Heart right ventricle (tissue), 16 donors: ENCODE measurements at regions not wholly inside any gene's neighbourhood (a gene's known extent, or its start where the extent isn't known, plus 50 kb on each side); places are given as distances from the start of the nearest gene placed in this dataset.

Experiments used
- ATAC-seq, 8 donors: fragments of 200-7000 bp; cut with Tn5 transposase; one replicate each; pipeline ENCODE4 v1.9.1; 2020; ENCODE audit warnings: mild to moderate bottlenecking in 8 of 8, moderate library complexity in 8 of 8, moderate number of reproducible peaks in 1 of 8
- DNase-seq, 2 donors: peaks; one replicate each; pipeline ENCODE4 v3.0.0-alpha.2; 2020
- H3K27ac ChIP-seq, 10 donors: fragments of 200-600 bp; sonication (generic) in 2 of 10; one replicate each; pipeline versions ENCODE4 v1.5.0 to v1.8.0; 2020 to 2022; ENCODE audit warnings: mild to moderate bottlenecking in 3 of 10
- H3K27me3 ChIP-seq, 7 donors: fragments of 200-600 bp; one replicate each; pipeline ENCODE4 v1.8.0; 2021 to 2022; ENCODE audit warnings: mild to moderate bottlenecking in 2 of 7
- H3K36me3 ChIP-seq, 9 donors: fragments of 200-600 bp; sonication (generic) in 1 of 9; one replicate each; pipeline versions ENCODE4 v1.5.0 to v1.8.0; 2020 to 2022; ENCODE audit warnings: mild to moderate bottlenecking in 2 of 9
- H3K4me1 ChIP-seq, 9 donors: fragments of 200-600 bp; sonication (generic) in 1 of 9; one replicate each; pipeline versions ENCODE4 v1.5.0 to v1.8.0; 2020 to 2022; ENCODE audit warnings: mild to moderate bottlenecking in 4 of 9
- H3K4me3 ChIP-seq, 10 donors: fragments of 200-600 bp; sonication (generic) in 2 of 10; one replicate each; pipeline versions ENCODE4 v1.5.0 to v1.8.0; 2020 to 2022; ENCODE audit warnings: mild to moderate bottlenecking in 7 of 10, moderate library complexity in 2 of 10
- H3K9me3 ChIP-seq, 11 donors: fragments of 200-600 bp in 10 of 11; sonication (generic) in 2 of 11; one replicate each; pipeline versions ENCODE4 v1.5.0 to v1.8.0; 2013 to 2022; ENCODE audit warnings: mild to moderate bottlenecking in 2 of 11, control low read depth in 1 of 11, moderate library complexity in 1 of 11
- CTCF ChIP-seq, 9 donors: fragments of 200-600 bp; sonication (generic) in 2 of 9; IDR thresholded peaks; one replicate each; pipeline versions ENCODE4 v1.5.0 to v1.8.0; 2021 to 2022; ENCODE audit warnings: antibody characterized with exemption in 9 of 9, mild to moderate bottlenecking in 5 of 9, moderate library complexity in 1 of 9
- WGBS, 2 donors: extraction: QIAGEN DNeasy Blood & Tissue Kit; methylation state at CpG; one replicate each; pipeline ENCODE4 v1.1.7; 2013; ENCODE audit warnings: inconsistent platforms in 1 of 2; 5-methylcytosine and 5-hydroxymethylcytosine counted together
- intact Hi-C, 10 donors: fragments of 100-400 bp; cut with DNase I; formaldehyde crosslinking; loops; one replicate each; pipeline versions ENCODE4 v1.11.1 to v1.14.2; 2022
- donor health status: Arrhythmogenic right ventricular cardiomyopathy.
- donor health status: ischemic (EF 13 %, LVEDD 7.1; RV severe dilation, severe dysfunction).
- donor health status: healthy with polysubstance abuse.
- donor health status: DM: no; HTN: yes; CAD: no.
- donor health status: DM: no; HTN: no; CAD: no.
- donor health status: ischemic (EF 25% LVEDD 6.9; RV normal size, moderate dysfunction).
- donor health status: ischemic (EF 25% LVEDD 5.7; RV mildly dilated, moderate dysfunction).
- donor health status: healthy.
- donor health status: DM: yes; HTN: yes; CAD: no.
- donor health status: Ischemic cardiomyopathy.
- donor health status: ischemic (EF 35%, LVEDD 5.7; RV mildly dilated, moderate dysfunction).
- donor health status: nonischemic (EF 11% LVEDD 7.7; RV severe dilation, severe dysfunction).
- donor health status: DM: yes; HTN: yes; CAD: no.
- donor health status: PGD.
- donor health status: ischemic (EF 29% LVEDD 5.4; RV normal size, mild dysfunction).
- donor health status: nonischemic (EF 23%, LVEDD 6.1; RV moderate dilation, normal function).

GRCh38 chr6:48893048-48893447, 570.0 kb downstream of the MMUT start:
- H3K27ac ChIP-seq: no peak overlapping the region
- intact Hi-C loops: no loop called here
- no peak for TF ChIP-seq CTCF (IDR thresholded peaks at IDR 0.05)
- 87 to 91% methylated on average over 1 of the region's 1 CpG for WGBS, 2 donors
- no peaks in the 10 kb centered on the region for H3K27me3 ChIP-seq
- no peak overlapping the region for H3K4me3 ChIP-seq
- H3K36me3 ChIP-seq: no peaks in the 10 kb centered on the region
- no peaks in the 10 kb centered on the region for H3K9me3 ChIP-seq
- no peak for ATAC-seq
- no peak for DNase-seq
- H3K4me1 ChIP-seq: no peaks in the 10 kb centered on the region

DNA sequence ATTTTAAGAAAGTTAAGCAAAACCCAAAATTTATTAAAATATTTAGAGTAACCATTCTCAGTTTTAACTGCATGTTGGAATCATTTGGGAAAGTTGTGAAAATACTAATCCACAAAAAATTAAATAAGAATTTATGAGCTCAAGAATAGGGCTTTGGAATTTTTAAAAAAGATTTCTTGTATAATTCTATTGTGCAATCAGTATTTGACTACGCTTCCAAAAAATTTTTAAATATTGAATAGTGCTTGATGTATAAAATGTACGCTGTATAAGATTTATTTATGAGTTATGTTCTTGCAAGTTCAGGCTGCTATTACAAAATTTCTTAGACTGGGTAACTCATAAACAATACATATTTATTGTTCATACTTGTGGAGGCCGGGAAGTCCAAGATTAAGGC, 571.7 kb downstream of the MMUT start:
- DNase-seq: no peak
- no peak for ATAC-seq
- WGBS, 2 donors: 93 to 96% methylated on average over 3 of the region's 3 CpGs

DNA sequence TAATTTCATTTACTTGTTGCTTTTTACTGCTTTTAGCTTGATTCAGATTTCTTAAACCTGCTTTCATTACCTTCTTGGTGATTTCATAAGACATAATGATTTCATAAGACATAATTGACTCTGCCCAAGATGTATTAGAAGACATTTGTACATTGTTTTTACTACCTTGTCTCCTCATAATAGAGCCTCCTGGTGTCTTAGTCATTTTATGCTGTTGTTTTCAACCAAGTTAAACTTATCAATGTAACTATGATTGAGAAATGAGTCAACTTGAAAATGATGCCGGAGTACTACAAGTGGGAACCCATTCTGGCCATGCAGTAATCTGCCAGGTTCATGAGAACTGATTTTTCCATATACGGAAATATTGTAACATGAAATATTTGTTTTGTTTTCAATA, 573.6 kb downstream of the MMUT start:
- DNase-seq (no peak), ATAC-seq (no peak)
- WGBS, 2 donors: 69 to 93% methylated on average over 2 of the region's 2 CpGs
- Histone ChIP-seq H3K27me3 (no peaks in the 10 kb centered on the region), H3K9me3 (no peaks in the 10 kb centered on the region), H3K4me3 (no peak overlapping the region), H3K4me1 (no peaks in the 10 kb centered on the region), H3K36me3 (no peaks in the 10 kb centered on the region), H3K27ac (no peak overlapping the region)
- intact Hi-C loops: no loop called here
- TF ChIP-seq CTCF (IDR thresholded peaks at IDR 0.05): no peak

More for the DNA sequence above, 571.7 kb downstream of the MMUT start:
- TF ChIP-seq CTCF (IDR thresholded peaks at IDR 0.05): no peak
- H3K4me1 ChIP-seq: no peaks in the 10 kb centered on the region
- no peak overlapping the region for H3K27ac ChIP-seq
- no peaks in the 10 kb centered on the region for H3K36me3 ChIP-seq
- H3K27me3 ChIP-seq: no peaks in the 10 kb centered on the region
- H3K9me3 ChIP-seq: no peaks in the 10 kb centered on the region
- no peak overlapping the region for H3K4me3 ChIP-seq
- intact Hi-C loops: no loop called here

- Histone ChIP-seq H3K4me3 (no peak overlapping the region), H3K9me3 (no peaks in the 10 kb centered on the region), H3K36me3 (no peaks in the 10 kb centered on the region), H3K27me3 (no peaks in the 10 kb centered on the region), H3K4me1 (no peaks in the 10 kb centered on the region), H3K27ac (no peak overlapping the region)
- DNase-seq (no peak), ATAC-seq (no peak)
- intact Hi-C loops: no loop called here
- TF ChIP-seq CTCF (IDR thresholded peaks at IDR 0.05): no peak
Measured at GRCh38 chr6:48883116-48883515, 579.9 kb downstream of the MMUT start.

DNA sequence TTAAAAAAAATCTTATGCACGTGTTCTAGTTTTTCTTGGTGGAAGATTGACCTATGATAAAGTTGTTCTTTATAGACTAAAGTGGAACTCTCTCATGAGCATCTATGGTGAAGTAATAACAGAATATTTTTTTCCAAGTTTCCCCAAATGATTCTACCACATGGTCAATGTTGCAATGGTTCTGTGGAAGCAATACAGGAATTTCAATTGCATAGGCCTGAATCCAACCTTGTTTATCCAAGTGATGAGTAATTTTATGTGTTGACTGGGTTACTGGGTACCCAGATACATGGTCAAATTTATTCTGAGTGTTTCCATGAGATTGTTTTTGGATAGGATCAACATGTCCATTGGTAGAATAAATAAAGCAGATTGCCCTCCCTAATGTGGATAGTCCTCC, 581.5 kb downstream of the MMUT start:
- Histone ChIP-seq H3K4me1 (no peaks in the 10 kb centered on the region), H3K4me3 (no peak overlapping the region), H3K27ac (no peak overlapping the region), H3K9me3 (no peaks in the 10 kb centered on the region), H3K27me3 (no peaks in the 10 kb centered on the region), H3K36me3 (no peaks in the 10 kb centered on the region)
- WGBS, 2 donors: 52 to 68% methylated on average over 1 of the region's 1 CpG
- DNase-seq (no peak), ATAC-seq (no peak)
- intact Hi-C loops: no loop called here
- no peak for TF ChIP-seq CTCF (IDR thresholded peaks at IDR 0.05)
